ENCODE measurements at regions not wholly inside any gene's neighbourhood (a gene's known extent, or its start where the extent isn't known, plus 50 kb on each side); places are given as distances from the start of the nearest gene placed in this dataset.
"Not testable (repeated sequence)": the region's sequence is repeated elsewhere in the genome, so short reads cannot be mapped to it uniquely, and the experiment has no call there.

- TF ChIP-seq TSHZ1 (CRISPR knock-in tag; IDR thresholded peaks at IDR 0.05) = no peak
Observed at GRCh38 chr11:98390391-98390790, 630.4 kb upstream of the CNTN5 start (continued).

- not testable (repeated sequence) for H3K9me1 ChIP-seq (ENCODE audit: control insufficient read depth, insufficient read depth, low read length); FAIRE-seq
Observed at GRCh38 chr11:98394500-98394899, 626.2 kb upstream of the CNTN5 start.

More at GRCh38 chr11:98394500-98394899, 626.2 kb upstream of the CNTN5 start:
- H3K9ac ChIP-seq (ENCODE audit: insufficient read depth in 1 of 2, low read depth in 2 of 2, low read length in 2 of 2); H3K4me1 ChIP-seq (replicated peaks in 1 of 2; ENCODE audit: control insufficient read depth in 2 of 2, insufficient read depth in 2 of 2, low read length in 2 of 2); POLR2A ChIA-PET; in situ Hi-C loops (cut with MboI); CTCF ChIA-PET (ENCODE audit: low intra/inter-chr PET ratio); H3K9me3 ChIP-seq (replicated peaks; ENCODE audit: control insufficient read depth, insufficient read depth, low read depth, low read length); ATAC-seq; DNase-seq (ENCODE audit: extremely low read depth in 1 of 4, low spot score in 3 of 4); H3K4me3 ChIP-seq; H4K20me1 ChIP-seq (replicated peaks; ENCODE audit: control insufficient read depth, insufficient read depth, low read length); H3K27me3 ChIP-seq (ENCODE audit: control insufficient read depth in 2 of 2, insufficient read depth in 2 of 2, low read length in 2 of 2); BruUV-seq (replicated peaks); H3K4me2 ChIP-seq (ENCODE audit: insufficient read depth, low read length); H2AFZ ChIP-seq (ENCODE audit: low read depth, low read length); H3K79me2 ChIP-seq (ENCODE audit: control insufficient read depth, insufficient read depth, low read length); H3K27ac ChIP-seq (ENCODE audit: extremely low read depth, low read depth, low read length); H3K36me3 ChIP-seq (ENCODE audit: control insufficient read depth, insufficient read depth, low read length); intact Hi-C loops (cut with micrococcal nuclease): not testable (repeated sequence)
- 5% methylated on average over 4 of the region's 4 CpGs for WGBS (ENCODE audit: insufficient coverage, low coverage, missing lambda C conversion rate)

Measured in K562 (cell line).